GM18909 (cell line): ENCODE measurements at regions not wholly inside any gene's neighbourhood (a gene's known extent, or its start where the extent isn't known, plus 50 kb on each side); places are given as distances from the start of the nearest gene placed in this dataset.

Experiments used
- ATAC-seq: cut with Tn5 transposase; IDR thresholded peaks from one replicate; pipeline ENCODE4 v1.9.1; 2021; ENCODE audit warnings: mild to moderate bottlenecking; ENCODE audit not compliant: unreplicated experiment, poor library complexity

GRCh38 chr1:221845650-221846371 is 103.9 kb upstream of the DUSP10 start:
- no peak for ATAC-seq

GRCh38 chr1:221841983-221842335 is 100.1 kb upstream of the DUSP10 start:
- ATAC-seq: no peak

GRCh38 chr1:221841251-221841982 is 99.5 kb upstream of the DUSP10 start:
- no peak for ATAC-seq

- peak; percentile 35 for ATAC-seq
Measured at GRCh38 chr1:221840511-221841243, 98.8 kb upstream of the DUSP10 start.

GRCh38 chr1:221839782-221840395 is 98.0 kb upstream of the DUSP10 start:
- peak; percentile 93 for ATAC-seq

- ATAC-seq: peak; percentile 22
Measured at GRCh38 chr1:221839321-221839720, 97.4 kb upstream of the DUSP10 start.

- peak; percentile 39 for ATAC-seq
Measured at GRCh38 chr1:221837896-221838295, 96.0 kb upstream of the DUSP10 start.

GRCh38 chr1:221834698-221835513 is 93.0 kb upstream of the DUSP10 start:
- no peak for ATAC-seq

GRCh38 chr1:221832617-221833016 is 90.7 kb upstream of the DUSP10 start:
- ATAC-seq: no peak

- ATAC-seq: no peak
Measured at GRCh38 chr1:221832151-221832550, 90.3 kb upstream of the DUSP10 start.

GRCh38 chr1:221829327-221830015 is 87.6 kb upstream of the DUSP10 start:
- ATAC-seq: no peak

GRCh38 chr1:221827307-221827642 is 85.4 kb upstream of the DUSP10 start:
- no peak for ATAC-seq

- ATAC-seq: no peak
Measured at GRCh38 chr1:221824909-221825308, 83.0 kb upstream of the DUSP10 start.

- ATAC-seq: peak; percentile 64
Measured at GRCh38 chr1:221824025-221824424, 82.1 kb upstream of the DUSP10 start.

- ATAC-seq: peak; percentile 28
Measured at GRCh38 chr1:221823561-221823960, 81.7 kb upstream of the DUSP10 start.

GRCh38 chr1:221823149-221823548 is 81.3 kb upstream of the DUSP10 start:
- peak; percentile 63 for ATAC-seq

GRCh38 chr1:221822591-221822990 is 80.7 kb upstream of the DUSP10 start:
- no peak for ATAC-seq

- no peak for ATAC-seq
Measured at GRCh38 chr1:221816899-221817298, 75.0 kb upstream of the DUSP10 start.

- no peak for ATAC-seq
Measured at GRCh38 chr1:221815660-221816059, 73.8 kb upstream of the DUSP10 start.

- no peak for ATAC-seq
Measured at GRCh38 chr1:221813887-221814286, 72.0 kb upstream of the DUSP10 start.
